Ovary (tissue), 7 donors: ENCODE measurements at regions not wholly inside any gene's neighbourhood (a gene's known extent, or its start where the extent isn't known, plus 50 kb on each side); places are given as distances from the start of the nearest gene placed in this dataset.

Source experiments
- DNase-seq, 5 donors: peaks; one replicate each; pipeline ENCODE4 v3.0.0-alpha.2; 2019 to 2020
- H3K27ac ChIP-seq, 2 donors: fragments of 200-600 bp; one replicate each; pipeline versions ENCODE4 v1.5.1 to v1.8.0; 2019 to 2022
- H3K27me3 ChIP-seq: fragments of 200-600 bp; one replicate; pipeline ENCODE4 v1.8.0; 2022
- H3K36me3 ChIP-seq: fragments of 200-600 bp; sonication (generic); one replicate; pipeline ENCODE4 v1.5.1; 2019
- H3K4me1 ChIP-seq: one replicate; pipeline ENCODE4 v1.8.1; 2013; ENCODE audit warnings: mild to moderate bottlenecking, moderate library complexity; ENCODE audit not compliant: insufficient read depth
- H3K4me3 ChIP-seq: fragments of 200-600 bp; sonication (generic); one replicate; pipeline ENCODE4 v1.5.1; 2017
- H3K9me3 ChIP-seq, 2 donors: fragments of 200-600 bp in 1 of 2; sonication (generic) in 1 of 2; one replicate each; pipeline versions ENCODE4 v1.5.1 to v1.8.1; 2013 to 2019; ENCODE audit warnings: mild to moderate bottlenecking in 1 of 2, moderate library complexity in 1 of 2
- EP300 ChIP-seq: sonication (generic); formaldehyde crosslinking; IDR thresholded peaks from one replicate; pipeline ENCODE4 v1.6.1; 2017; ENCODE audit warnings: antibody characterized with exemption
- POLR2A ChIP-seq: fragments of 450-650 bp; IDR thresholded peaks from one replicate; pipeline ENCODE4 v1.6.1; 2017; ENCODE audit warnings: antibody characterized with exemption, mild to moderate bottlenecking, moderate library complexity
- WGBS, 3 donors: extraction: QIAGEN DNeasy Blood & Tissue Kit in 1 of 3; methylation state at CpG; one replicate each; pipeline versions ENCODE4 v1.1.5 to v1.1.7; 2013 to 2017; 5-methylcytosine and 5-hydroxymethylcytosine counted together
- intact Hi-C, 4 donors: fragments of 100-400 bp; cut with DNase I; formaldehyde crosslinking; loops; one replicate each; pipeline versions ENCODE4 v1.11.0 to v1.15.1; 2022 to 2023
- TF ChIP-seq, protein P1 (sequence below), 3 donors: fragments of 450-650 bp in 2 of 3; fragments of 200-600 bp in 1 of 3; IDR thresholded peaks; one replicate each; pipeline versions ENCODE4 v1.5.1 to v1.8.0; 2016 to 2022; ENCODE audit warnings: antibody characterized with exemption in 3 of 3, mild to moderate bottlenecking in 1 of 3
- donor health status: DM: no; HTN: no; CAD: no; lungs with moderate emphysema.
- donor health status: DM: no; HTN: no; CAD: no.
- donor health status: Bipolar disorder and iron deficiency.
- donor health status: DM: no; HTN: no; CAD: no.
- donor health status: DM: yes; HTN: yes; CAD: no.

DNA sequence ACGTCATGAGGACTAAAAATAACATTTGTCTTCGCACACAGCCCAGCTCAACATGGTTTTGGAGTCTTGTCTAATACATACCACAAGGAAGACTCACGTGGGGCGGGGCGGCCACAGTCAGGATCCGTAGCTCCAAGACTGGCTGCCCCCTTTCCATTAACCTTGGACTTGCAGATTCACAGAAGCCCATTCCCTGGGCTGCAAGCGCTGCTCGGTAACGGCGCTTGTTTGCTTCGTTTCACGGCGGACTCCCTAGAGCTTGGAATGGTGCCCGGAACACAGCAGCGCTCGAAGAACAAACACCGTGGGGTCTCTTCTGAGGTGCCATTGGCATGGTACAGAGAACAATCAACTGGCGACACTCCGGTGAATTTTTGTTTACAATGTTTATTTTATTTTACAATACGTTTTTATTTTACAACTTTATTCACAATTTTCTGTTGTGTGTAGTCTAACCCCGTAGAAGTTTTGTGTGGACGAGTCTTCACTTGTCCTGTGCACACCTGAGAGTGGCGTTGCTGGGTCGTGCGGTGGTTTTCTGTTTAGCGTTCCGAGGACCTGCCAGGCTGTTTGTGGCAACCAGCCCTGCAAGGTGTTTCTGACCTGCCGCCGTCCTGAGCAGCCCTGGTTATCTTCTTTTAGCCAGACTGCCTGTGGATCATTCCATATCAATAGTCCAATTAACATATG, 126.5 kb downstream of the GALR1 start:
- H3K4me3 ChIP-seq = no peak overlapping the region
- H3K27me3 ChIP-seq = no peaks in the 10 kb centered on the region
- H3K36me3 ChIP-seq = no peaks in the 10 kb centered on the region
- no peak for DNase-seq
- WGBS, 3 donors = 81 to 89% (median 88%) methylated on average over 29 of the region's 29 CpGs
- intact Hi-C loops = no loop called here
- no peaks in the 10 kb centered on the region for H3K4me1 ChIP-seq
- H3K9me3 ChIP-seq = no peaks in the 10 kb centered on the region
- TF ChIP-seq, protein P1, sequence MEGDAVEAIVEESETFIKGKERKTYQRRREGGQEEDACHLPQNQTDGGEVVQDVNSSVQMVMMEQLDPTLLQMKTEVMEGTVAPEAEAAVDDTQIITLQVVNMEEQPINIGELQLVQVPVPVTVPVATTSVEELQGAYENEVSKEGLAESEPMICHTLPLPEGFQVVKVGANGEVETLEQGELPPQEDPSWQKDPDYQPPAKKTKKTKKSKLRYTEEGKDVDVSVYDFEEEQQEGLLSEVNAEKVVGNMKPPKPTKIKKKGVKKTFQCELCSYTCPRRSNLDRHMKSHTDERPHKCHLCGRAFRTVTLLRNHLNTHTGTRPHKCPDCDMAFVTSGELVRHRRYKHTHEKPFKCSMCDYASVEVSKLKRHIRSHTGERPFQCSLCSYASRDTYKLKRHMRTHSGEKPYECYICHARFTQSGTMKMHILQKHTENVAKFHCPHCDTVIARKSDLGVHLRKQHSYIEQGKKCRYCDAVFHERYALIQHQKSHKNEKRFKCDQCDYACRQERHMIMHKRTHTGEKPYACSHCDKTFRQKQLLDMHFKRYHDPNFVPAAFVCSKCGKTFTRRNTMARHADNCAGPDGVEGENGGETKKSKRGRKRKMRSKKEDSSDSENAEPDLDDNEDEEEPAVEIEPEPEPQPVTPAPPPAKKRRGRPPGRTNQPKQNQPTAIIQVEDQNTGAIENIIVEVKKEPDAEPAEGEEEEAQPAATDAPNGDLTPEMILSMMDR (IDR thresholded peaks at IDR 0.05) = no peak
- TF ChIP-seq POLR2A (no peak), EP300 (no peak)
- no peak overlapping the region for H3K27ac ChIP-seq

DNA sequence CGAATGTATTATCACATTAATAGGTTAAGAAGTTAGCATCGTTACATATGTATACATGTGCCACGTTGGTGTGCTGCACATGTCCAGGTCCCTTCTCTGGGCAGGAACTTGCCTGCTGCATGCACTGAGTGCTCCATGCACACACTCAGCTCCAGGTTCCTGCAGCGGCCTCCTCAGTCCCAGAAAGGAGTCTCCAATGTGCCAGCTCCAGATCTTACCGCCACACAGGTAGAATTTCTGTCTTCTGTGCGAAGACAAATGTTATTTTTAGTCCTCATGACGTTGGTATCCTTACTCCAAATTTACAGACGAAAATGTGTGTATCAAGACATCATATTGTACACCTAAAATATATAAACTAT, 127.1 kb downstream of the GALR1 start:
- no peaks in the 10 kb centered on the region for H3K27me3 ChIP-seq
- intact Hi-C loops = no loop called here
- TF ChIP-seq EP300 (no peak), POLR2A (no peak)
- TF ChIP-seq, protein P1 (IDR thresholded peaks at IDR 0.05) = no peak
- H3K4me3 ChIP-seq = no peak overlapping the region
- no peaks in the 10 kb centered on the region for H3K36me3 ChIP-seq
- DNase-seq = no peak
- WGBS, 3 donors = 81 to 82% (median 82%) methylated on average over 8 of the region's 8 CpGs
- H3K4me1 ChIP-seq = no peaks in the 10 kb centered on the region
- no peak overlapping the region for H3K27ac ChIP-seq
- H3K9me3 ChIP-seq = no peaks in the 10 kb centered on the region

DNA sequence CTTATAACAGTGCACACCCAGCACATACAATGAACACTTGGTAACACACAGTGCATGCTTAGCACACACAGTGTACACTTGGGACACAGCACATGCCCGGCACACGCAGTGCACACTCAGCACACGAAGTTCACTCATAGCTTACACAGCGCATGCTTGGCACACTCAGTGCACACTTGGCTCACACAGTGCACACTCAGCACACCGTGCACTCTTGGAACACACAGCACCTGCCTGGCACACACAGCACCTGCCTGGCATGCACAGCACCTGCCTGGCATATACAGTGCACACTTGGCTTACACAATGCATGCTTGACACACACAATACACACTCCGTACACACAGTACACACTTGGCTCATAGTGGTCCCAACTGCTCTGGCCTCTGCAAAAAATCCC, 128.2 kb downstream of the GALR1 start:
- H3K27ac ChIP-seq = no peak overlapping the region
- no peak overlapping the region for H3K4me3 ChIP-seq
- H3K9me3 ChIP-seq = no peaks in the 10 kb centered on the region
- H3K36me3 ChIP-seq = no peaks in the 10 kb centered on the region
- no peaks in the 10 kb centered on the region for H3K27me3 ChIP-seq
- WGBS, 3 donors = 91 to 95% (median 92%) methylated on average over 6 of the region's 6 CpGs
- no peak for TF ChIP-seq EP300
- no peak for TF ChIP-seq POLR2A
- TF ChIP-seq, protein P1 (IDR thresholded peaks at IDR 0.05) = no peak
- DNase-seq = no peak
- intact Hi-C loops = no loop called here
- H3K4me1 ChIP-seq = no peaks in the 10 kb centered on the region

DNA sequence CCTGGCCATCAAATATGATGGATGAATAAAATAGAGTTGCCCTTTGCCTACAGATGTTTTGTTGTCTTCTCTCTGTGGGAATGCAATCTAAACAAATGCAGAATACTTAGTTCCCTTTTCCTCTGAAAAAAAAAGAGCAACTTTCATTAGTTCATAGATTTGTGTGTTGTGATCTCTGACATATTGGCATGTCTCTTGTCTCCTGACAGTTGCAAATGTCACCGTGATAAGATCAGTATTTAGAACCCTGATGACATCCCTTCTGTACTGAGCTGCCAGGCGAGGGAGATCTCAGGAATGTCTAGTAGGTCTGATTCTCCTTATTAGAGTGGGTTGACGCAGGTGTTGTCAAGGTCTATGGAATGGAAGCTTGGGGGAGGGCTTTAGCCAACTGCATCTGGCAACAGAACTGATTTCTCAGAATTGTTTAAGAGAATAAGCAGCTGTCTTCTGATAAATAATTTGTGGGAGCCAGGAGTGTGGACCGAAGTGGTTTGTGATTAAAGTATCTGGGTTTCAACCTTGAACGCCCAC, 130.4 kb downstream of the GALR1 start:
- TF ChIP-seq, protein P1 (IDR thresholded peaks at IDR 0.05) = no peak
- TF ChIP-seq POLR2A (no peak), EP300 (no peak)
- intact Hi-C loops = no loop called here
- H3K9me3 ChIP-seq = no peaks in the 10 kb centered on the region
- no peak overlapping the region for H3K27ac ChIP-seq
- no peaks in the 10 kb centered on the region for H3K36me3 ChIP-seq
- H3K4me1 ChIP-seq = no peaks in the 10 kb centered on the region
- WGBS, 3 donors = 2 to 36% (median 6%) methylated on average over 5 of the region's 5 CpGs
- DNase-seq = no peak
- no peaks in the 10 kb centered on the region for H3K27me3 ChIP-seq
- no peak overlapping the region for H3K4me3 ChIP-seq
